WTC11 (cell line): ENCODE measurements at regions not wholly inside any gene's neighbourhood (a gene's known extent, or its start where the extent isn't known, plus 50 kb on each side); places are given as distances from the start of the nearest gene placed in this dataset.

ENCODE experiments used
- ATAC-seq: fragments of 200-7000 bp; cut with Tn5 transposase; 2 replicates; pipeline ENCODE4 v1.10.0; 2021; ENCODE audit warnings: mild to moderate bottlenecking, moderate library complexity
- CTCF ChIA-PET: fragments of 300-600 bp; sonication (Branson Sonifier 250); formaldehyde crosslinking; loops from one replicate; lab custom pipeline; 2021; ENCODE audit warnings: antibody characterized with exemption; lab: Charles Lee
- POLR2A ChIA-PET: fragments of 350-600 bp; sonication (Branson Sonifier 250); formaldehyde crosslinking; loops from one replicate; lab custom pipeline; 2021; ENCODE audit warnings: antibody characterized with exemption; lab: Charles Lee
- DNase-seq: peaks from one replicate; pipeline ENCODE4 v3.0.0; 2021; ENCODE audit warnings: low spot score
- H3K27ac Mint-ChIP-seq: 2 replicates; pipeline ENCODE4 v1.8.0; 2021; ENCODE audit warnings: mixed read lengths
- H3K27me3 Mint-ChIP-seq: 2 replicates; pipeline ENCODE4 v1.8.0; 2021; ENCODE audit warnings: low read depth, mild to moderate bottlenecking, moderate library complexity, mixed read lengths
- H3K36me3 Mint-ChIP-seq: 2 replicates; pipeline ENCODE4 v1.8.0; 2021; ENCODE audit warnings: mixed read lengths
- H3K4me1 Mint-ChIP-seq: 2 replicates; pipeline ENCODE4 v1.8.0; 2022; ENCODE audit warnings: mixed read lengths
- H3K4me3 Mint-ChIP-seq: 2 replicates; pipeline ENCODE4 v1.8.0; 2021; ENCODE audit warnings: mild to moderate bottlenecking, moderate library complexity, mixed read lengths
- H3K9me3 Mint-ChIP-seq: 2 replicates; pipeline ENCODE4 v1.8.0; 2021; ENCODE audit warnings: mixed read lengths
- CDX4 ChIP-seq: fragments of 250-450 bp; sonication (Bioruptor Pico); IDR thresholded peaks from 2 replicates; pipeline ENCODE4 v1.9.0; 2021; ENCODE audit warnings: moderate library complexity, mild to moderate bottlenecking, inconsistent platforms, borderline replicate concordance
- FOXJ3 ChIP-seq: sonication (generic); formaldehyde crosslinking; IDR thresholded peaks from 2 replicates; pipeline ENCODE4 v1.9.0; 2021; ENCODE audit warnings: missing genetic modification reagents, mild to moderate bottlenecking, borderline replicate concordance
- FOXP4 ChIP-seq: sonication (generic); formaldehyde crosslinking; IDR thresholded peaks from 2 replicates; pipeline ENCODE4 v1.8.0; 2022; ENCODE audit warnings: mild to moderate bottlenecking, missing genetic modification reagents
- KAT7 ChIP-seq: sonication (generic); formaldehyde crosslinking; IDR thresholded peaks from 2 replicates; pipeline ENCODE4 v1.8.1; 2023; ENCODE audit warnings: missing genetic modification reagents, mild to moderate bottlenecking, borderline replicate concordance
- MAX ChIP-seq: sonication (generic); formaldehyde crosslinking; IDR thresholded peaks from 2 replicates; pipeline ENCODE4 v1.8.0; 2022; ENCODE audit warnings: mild to moderate bottlenecking, missing genetic modification reagents
- NR1H2 ChIP-seq: sonication (generic); formaldehyde crosslinking; IDR thresholded peaks from 2 replicates; pipeline ENCODE4 v1.9.0; 2021; ENCODE audit warnings: mild to moderate bottlenecking, moderate library complexity, missing genetic modification reagents
- SP1 ChIP-seq: sonication (generic); formaldehyde crosslinking; conservative IDR thresholded peaks from 2 replicates; pipeline ENCODE4 v1.8.1; 2022; ENCODE audit warnings: missing genetic modification reagents
- TP53 ChIP-seq: sonication (generic); formaldehyde crosslinking; IDR thresholded peaks from 2 replicates; pipeline ENCODE4 v1.8.1; 2023; ENCODE audit warnings: mild to moderate bottlenecking, missing genetic modification reagents
- ZBTB43 ChIP-seq: sonication (generic); formaldehyde crosslinking; IDR thresholded peaks from 2 replicates; pipeline ENCODE4 v1.8.1; 2023; ENCODE audit warnings: mild to moderate bottlenecking, missing genetic modification reagents
- ZNF219 ChIP-seq: sonication (generic); formaldehyde crosslinking; IDR thresholded peaks from 2 replicates; pipeline ENCODE4 v1.8.0; 2023; ENCODE audit warnings: missing genetic modification reagents, mild to moderate bottlenecking, borderline replicate concordance
- ZNF671 ChIP-seq: fragments of 250-450 bp; sonication (Bioruptor Pico); IDR thresholded peaks from 2 replicates; pipeline ENCODE4 v1.8.0; 2021; ENCODE audit warnings: mild to moderate bottlenecking
- TF ChIP-seq, protein P1 (sequence below): fragments of 250-450 bp; sonication (Bioruptor Pico); IDR thresholded peaks from 2 replicates; pipeline ENCODE4 v1.9.0; 2021; ENCODE audit warnings: mild to moderate bottlenecking, borderline replicate concordance
- TF ChIP-seq, protein P2 (sequence below): sonication (generic); formaldehyde crosslinking; IDR thresholded peaks from 2 replicates; pipeline ENCODE4 v1.8.0; 2022; ENCODE audit warnings: missing genetic modification reagents
- TF ChIP-seq, protein P3 (sequence below): fragments of 250-450 bp; sonication (Bioruptor Pico); conservative IDR thresholded peaks from 2 replicates; pipeline ENCODE4 v1.9.0; 2021; ENCODE audit warnings: mild to moderate bottlenecking

- no peak for TF ChIP-seq FOXP4
- no peak for TF ChIP-seq ZBTB43
- TF ChIP-seq NR1H2 (CRISPR knock-in tag), result no peak
- TF ChIP-seq MAX (CRISPR knock-in tag), result no peak
- TF ChIP-seq CDX4 (CRISPR knock-in tag), result no peak
- TF ChIP-seq ZNF671 (CRISPR knock-in tag), result no peak
Measured at GRCh38 chr12:28859551-28859950, 289.5 kb upstream of the FAR2 start (continued).

- H3K4me3 Mint-ChIP-seq, result no peak overlapping the region
- ChIA-PET POLR2A (no interaction called here), CTCF (no interaction called here)
- H3K27me3 Mint-ChIP-seq, result peaks cover 20% of the 10 kb centered on the region
- H3K4me1 Mint-ChIP-seq, result peaks cover 35% of the 10 kb centered on the region
- no peak overlapping the region for H3K27ac Mint-ChIP-seq
- H3K36me3 Mint-ChIP-seq, result no peaks in the 10 kb centered on the region
- ATAC-seq (no peak), DNase-seq (no peak)
- H3K9me3 Mint-ChIP-seq, result no peaks in the 10 kb centered on the region
- TF ChIP-seq KAT7 (CRISPR knock-in tag) (no peak), CDX4 (CRISPR knock-in tag) (no peak), FOXP4 (no peak), SP1 (CRISPR knock-in tag) (no peak), FOXJ3 (CRISPR knock-in tag) (no peak), TP53 (CRISPR knock-in tag) (no peak), ZNF219 (CRISPR knock-in tag) (no peak)
- TF ChIP-seq, protein P1, sequence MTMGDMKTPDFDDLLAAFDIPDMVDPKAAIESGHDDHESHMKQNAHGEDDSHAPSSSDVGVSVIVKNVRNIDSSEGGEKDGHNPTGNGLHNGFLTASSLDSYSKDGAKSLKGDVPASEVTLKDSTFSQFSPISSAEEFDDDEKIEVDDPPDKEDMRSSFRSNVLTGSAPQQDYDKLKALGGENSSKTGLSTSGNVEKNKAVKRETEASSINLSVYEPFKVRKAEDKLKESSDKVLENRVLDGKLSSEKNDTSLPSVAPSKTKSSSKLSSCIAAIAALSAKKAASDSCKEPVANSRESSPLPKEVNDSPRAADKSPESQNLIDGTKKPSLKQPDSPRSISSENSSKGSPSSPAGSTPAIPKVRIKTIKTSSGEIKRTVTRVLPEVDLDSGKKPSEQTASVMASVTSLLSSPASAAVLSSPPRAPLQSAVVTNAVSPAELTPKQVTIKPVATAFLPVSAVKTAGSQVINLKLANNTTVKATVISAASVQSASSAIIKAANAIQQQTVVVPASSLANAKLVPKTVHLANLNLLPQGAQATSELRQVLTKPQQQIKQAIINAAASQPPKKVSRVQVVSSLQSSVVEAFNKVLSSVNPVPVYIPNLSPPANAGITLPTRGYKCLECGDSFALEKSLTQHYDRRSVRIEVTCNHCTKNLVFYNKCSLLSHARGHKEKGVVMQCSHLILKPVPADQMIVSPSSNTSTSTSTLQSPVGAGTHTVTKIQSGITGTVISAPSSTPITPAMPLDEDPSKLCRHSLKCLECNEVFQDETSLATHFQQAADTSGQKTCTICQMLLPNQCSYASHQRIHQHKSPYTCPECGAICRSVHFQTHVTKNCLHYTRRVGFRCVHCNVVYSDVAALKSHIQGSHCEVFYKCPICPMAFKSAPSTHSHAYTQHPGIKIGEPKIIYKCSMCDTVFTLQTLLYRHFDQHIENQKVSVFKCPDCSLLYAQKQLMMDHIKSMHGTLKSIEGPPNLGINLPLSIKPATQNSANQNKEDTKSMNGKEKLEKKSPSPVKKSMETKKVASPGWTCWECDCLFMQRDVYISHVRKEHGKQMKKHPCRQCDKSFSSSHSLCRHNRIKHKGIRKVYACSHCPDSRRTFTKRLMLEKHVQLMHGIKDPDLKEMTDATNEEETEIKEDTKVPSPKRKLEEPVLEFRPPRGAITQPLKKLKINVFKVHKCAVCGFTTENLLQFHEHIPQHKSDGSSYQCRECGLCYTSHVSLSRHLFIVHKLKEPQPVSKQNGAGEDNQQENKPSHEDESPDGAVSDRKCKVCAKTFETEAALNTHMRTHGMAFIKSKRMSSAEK (CRISPR knock-in tag), result no peak
- TF ChIP-seq, protein P2, sequence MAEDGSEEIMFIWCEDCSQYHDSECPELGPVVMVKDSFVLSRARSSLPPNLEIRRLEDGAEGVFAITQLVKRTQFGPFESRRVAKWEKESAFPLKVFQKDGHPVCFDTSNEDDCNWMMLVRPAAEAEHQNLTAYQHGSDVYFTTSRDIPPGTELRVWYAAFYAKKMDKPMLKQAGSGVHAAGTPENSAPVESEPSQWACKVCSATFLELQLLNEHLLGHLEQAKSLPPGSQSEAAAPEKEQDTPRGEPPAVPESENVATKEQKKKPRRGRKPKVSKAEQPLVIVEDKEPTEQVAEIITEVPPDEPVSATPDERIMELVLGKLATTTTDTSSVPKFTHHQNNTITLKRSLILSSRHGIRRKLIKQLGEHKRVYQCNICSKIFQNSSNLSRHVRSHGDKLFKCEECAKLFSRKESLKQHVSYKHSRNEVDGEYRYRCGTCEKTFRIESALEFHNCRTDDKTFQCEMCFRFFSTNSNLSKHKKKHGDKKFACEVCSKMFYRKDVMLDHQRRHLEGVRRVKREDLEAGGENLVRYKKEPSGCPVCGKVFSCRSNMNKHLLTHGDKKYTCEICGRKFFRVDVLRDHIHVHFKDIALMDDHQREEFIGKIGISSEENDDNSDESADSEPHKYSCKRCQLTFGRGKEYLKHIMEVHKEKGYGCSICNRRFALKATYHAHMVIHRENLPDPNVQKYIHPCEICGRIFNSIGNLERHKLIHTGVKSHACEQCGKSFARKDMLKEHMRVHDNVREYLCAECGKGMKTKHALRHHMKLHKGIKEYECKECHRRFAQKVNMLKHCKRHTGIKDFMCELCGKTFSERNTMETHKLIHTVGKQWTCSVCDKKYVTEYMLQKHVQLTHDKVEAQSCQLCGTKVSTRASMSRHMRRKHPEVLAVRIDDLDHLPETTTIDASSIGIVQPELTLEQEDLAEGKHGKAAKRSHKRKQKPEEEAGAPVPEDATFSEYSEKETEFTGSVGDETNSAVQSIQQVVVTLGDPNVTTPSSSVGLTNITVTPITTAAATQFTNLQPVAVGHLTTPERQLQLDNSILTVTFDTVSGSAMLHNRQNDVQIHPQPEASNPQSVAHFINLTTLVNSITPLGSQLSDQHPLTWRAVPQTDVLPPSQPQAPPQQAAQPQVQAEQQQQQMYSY, result no peak
- TF ChIP-seq, protein P3, sequence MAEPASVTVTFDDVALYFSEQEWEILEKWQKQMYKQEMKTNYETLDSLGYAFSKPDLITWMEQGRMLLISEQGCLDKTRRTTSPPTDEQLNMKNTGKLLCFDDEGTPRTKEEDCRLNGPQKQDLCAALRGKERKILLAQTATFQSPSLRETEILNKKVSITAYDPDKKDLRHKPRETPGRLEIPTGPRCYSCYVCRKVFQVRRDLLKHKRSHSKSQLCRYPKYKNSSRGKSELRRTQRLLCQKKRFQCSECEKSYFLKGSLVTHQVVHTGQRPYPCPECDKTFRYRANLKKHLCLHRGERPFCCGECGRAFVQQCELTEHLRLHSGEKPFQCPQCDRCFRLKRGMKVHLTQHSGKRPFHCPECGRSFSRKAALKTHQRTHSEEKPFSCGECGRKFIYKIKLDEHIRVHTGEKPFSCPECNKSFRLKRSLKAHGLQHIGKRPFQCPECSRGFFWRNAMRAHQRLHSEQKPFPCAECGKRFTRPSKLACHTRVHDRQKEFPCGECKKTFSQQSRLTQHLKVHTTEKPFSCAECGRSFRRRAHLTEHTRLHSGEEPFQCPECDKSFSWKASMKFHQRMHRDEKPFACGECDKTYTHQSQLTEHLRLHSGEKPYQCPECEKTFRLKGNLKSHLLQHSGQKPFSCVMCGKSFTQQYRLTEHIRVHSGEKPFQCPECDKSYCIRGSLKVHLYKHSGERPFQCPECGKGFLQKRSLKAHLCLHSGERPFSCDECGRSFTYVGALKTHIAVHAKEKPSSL (CRISPR knock-in tag), result no peak
Measured at GRCh38 chr12:28865776-28866175, 283.3 kb upstream of the FAR2 start.
